GM12891 (cell line): ENCODE measurements at regions not wholly inside any gene's neighbourhood (a gene's known extent, or its start where the extent isn't known, plus 50 kb on each side); places are given as distances from the start of the nearest gene placed in this dataset.
"Not testable (repeated sequence)": the region's sequence is repeated elsewhere in the genome, so short reads cannot be mapped to it uniquely, and the experiment has no call there.

Experiments used
- DNase-seq: peaks from one replicate; pipeline ENCODE4 v3.0.0; 2011; ENCODE audit warnings: low spot score; ENCODE audit not compliant: insufficient read length
- FAIRE-seq: peaks from 2 replicates; lab custom pipeline; 2011; peaks lifted over from hg19 to GRCh38; lab: Jason Lieb, UNC
- PAX5 ChIP-seq: IDR thresholded peaks from 2 replicates; pipeline ENCODE4 v1.6.1; 2011; ENCODE audit warnings: low read length, moderate library complexity, mild to moderate bottlenecking; ENCODE audit not compliant: insufficient read depth, severe bottlenecking
- POLR2A ChIP-seq: IDR thresholded peaks from 2 replicates; pipeline ENCODE4 v1.6.1; 2011; ENCODE audit warnings: low read depth, low read length, control low read depth
- POLR2AphosphoS5 ChIP-seq: IDR thresholded peaks from 2 replicates; pipeline ENCODE4 v1.6.1; 2011; ENCODE audit warnings: low read depth, low read length, control low read depth
- POU2F2 ChIP-seq: IDR thresholded peaks from 2 replicates; pipeline ENCODE4 v1.6.1; 2011; ENCODE audit warnings: low read depth, mild to moderate bottlenecking, control low read depth, low read length, moderate library complexity
- SPI1 ChIP-seq: IDR thresholded peaks from 2 replicates; pipeline ENCODE4 v1.6.1; 2011; ENCODE audit warnings: low read depth, low read length, control low read depth
- TAF1 ChIP-seq: IDR thresholded peaks from 2 replicates; pipeline ENCODE4 v1.6.1; 2011; ENCODE audit warnings: low read depth, low read length, control low read depth

DNA sequence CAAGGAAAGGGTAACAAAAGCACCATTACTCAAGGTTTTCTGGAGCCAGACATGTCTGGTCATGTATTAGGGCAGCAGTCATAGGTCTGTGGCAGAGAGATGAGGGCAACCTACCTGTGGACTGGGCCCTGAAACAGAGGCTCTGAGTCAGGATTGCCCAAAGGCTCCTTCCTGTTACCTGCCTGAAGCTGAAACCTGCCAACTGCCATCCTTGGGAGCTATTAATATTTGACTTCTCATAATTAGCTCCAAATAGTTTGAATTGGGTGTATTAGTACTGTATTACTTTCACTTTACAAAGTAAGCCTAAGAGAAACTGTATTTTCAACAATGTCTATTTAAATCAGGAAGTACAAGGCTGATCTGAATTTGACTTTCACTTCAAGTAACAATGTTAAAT lies 72.0 kb upstream of the TBX18 start:
- TF ChIP-seq POLR2A (no peak), SPI1 (no peak), POU2F2 (no peak), PAX5 (no peak), TAF1 (no peak), POLR2AphosphoS5 (no peak)
- FAIRE-seq, result no peak

DNA sequence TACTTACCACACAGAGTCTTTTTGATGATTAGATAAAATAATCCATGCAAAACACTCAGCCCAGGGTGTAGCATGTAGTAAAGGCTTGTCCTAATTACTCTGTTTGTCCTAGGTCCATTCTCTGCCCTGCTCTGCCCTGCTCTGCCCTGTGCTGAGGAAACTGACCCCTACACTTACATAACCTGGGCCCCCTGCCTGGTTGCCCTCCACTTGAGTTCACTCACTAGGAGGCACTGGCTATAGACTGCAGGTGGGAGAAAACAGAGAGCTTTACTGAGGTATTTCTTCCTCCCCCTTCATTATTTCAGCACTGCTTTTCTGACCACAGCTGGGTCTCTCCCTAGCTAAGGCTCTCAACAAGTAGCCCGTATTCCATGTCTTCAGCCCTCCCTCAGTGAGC lies 70.9 kb upstream of the TBX18 start:
- TF ChIP-seq POU2F2 (no peak), POLR2A (no peak)
- DNase-seq (no peak), FAIRE-seq (no peak)

More for the DNA sequence above, 72.0 kb upstream of the TBX18 start:
- no peak for DNase-seq

DNA sequence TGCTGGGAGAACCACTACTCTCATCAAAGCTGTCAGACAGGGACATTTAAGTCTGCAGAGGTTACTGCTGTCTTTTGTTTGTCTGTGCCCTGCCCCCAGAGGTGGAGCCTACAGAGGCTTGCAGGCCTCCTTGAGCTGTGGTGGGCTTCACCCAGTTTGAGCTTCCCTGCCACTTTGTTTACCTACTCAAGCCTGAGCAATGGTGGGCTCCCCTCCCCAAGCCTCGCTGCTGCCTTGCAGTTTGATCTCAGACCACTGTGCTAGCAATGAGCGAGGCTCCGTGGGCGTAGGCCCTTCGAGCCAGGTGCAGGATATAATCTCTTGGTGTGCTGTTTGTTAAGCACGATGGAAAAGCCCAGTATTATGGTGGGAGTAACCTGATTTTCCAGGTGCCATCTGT lies 67.5 kb upstream of the TBX18 start:
- DNase-seq, FAIRE-seq: not testable (repeated sequence)

DNA sequence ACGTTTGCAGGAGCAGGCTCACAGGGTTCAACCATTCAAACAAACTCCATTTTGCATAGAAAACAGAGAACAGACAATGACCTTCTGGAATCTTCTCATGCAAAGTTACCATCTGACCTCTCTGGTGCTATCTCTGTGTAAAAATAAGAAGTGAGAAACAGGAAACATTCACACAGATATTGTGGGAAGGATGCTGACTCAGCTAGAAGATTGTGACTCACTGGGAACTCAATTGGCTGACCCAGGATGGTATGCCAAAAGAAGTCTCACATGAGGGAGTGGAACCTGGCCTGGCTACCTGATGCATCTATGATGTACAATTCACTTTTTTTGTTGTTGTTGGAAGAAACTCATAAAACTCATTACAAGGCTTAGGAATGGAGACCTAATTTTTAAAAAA lies 61.1 kb upstream of the TBX18 start:
- no peak for TF ChIP-seq POLR2A
- no peak for TF ChIP-seq SPI1
- TF ChIP-seq PAX5, result no peak
- no peak for TF ChIP-seq TAF1
- TF ChIP-seq POLR2AphosphoS5, result no peak
- no peak for TF ChIP-seq POU2F2
- FAIRE-seq (no peak), DNase-seq (no peak)

DNA sequence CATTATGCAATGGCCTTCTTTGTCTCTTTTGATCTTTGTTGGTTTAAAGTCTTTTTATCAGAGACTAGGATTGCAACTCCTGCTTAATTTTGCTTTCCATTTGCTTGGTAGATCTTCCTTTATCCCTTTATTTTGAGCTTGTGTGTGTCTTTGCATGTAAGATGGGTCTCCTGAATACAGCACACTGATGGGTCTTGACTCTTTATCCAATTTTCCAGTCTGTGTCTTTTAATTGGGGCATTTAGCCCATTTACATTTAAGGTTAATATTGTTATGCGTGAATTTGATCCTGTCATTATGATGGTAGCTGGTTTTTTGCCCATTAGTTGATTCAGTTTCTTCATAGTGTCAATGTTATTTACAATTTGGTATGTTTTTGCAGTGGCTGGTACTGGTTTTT lies 56.9 kb upstream of the TBX18 start:
- DNase-seq, FAIRE-seq: not testable (repeated sequence)

DNA sequence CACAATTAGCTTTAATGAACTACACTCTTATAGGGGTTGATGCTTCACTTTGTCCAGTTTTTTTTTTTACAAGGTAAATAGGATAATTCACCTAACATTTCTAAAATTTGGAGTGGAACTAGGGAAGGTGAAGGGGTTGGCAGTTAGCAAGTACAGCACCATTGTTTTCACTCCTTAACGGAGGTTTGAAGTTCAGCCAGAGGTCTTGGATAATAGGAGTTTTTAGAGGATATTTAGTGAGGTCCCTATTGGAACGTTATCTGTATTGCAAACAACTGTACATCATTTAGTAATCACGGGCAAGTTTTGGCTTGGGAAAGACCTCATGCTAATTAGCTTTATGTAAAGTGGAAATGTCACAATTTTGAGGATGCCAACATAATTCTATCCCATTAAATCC lies 52.3 kb upstream of the TBX18 start:
- DNase-seq (no peak), FAIRE-seq (no peak)
- TF ChIP-seq TAF1 (no peak), SPI1 (no peak), PAX5 (no peak), POU2F2 (no peak), POLR2A (no peak), POLR2AphosphoS5 (no peak)

DNA sequence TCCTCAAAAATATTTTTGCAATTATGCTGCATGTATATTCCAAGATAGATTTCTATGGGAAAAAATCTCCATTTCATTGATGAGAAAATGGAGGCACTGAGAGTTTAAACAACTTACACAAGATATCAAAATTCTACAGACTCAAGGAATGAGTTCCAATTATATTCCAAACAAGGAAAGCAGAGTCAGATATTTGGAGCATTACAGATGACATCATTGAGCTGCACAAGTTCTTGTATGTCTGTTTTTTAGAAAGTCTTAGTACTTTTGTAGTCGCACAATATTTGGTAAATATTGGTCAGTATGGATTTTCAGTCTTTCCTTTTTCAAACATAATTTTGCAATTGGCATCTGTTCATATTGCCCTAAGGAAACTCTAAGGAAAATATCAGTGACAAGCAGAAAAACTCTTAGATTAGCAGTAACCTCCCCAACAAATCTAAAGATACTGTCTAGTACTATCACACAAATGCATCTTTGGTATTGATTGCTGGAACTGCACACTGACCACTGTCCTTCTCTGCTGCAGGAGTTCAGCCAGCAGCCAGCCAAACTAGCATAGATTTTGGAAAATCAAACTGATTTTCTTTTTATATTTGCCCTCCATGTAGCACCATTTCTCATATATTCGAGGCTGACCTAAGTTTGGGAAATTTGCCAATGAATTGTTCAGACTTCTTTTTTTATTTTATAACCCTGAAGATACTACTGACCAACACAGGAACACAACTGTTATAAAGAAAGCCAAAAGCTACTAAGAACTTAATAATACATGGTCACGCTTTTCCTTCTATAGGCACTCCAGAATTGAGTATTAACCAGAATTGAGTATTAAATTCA lies 51.7 kb upstream of the TBX18 start:
- FAIRE-seq, result no peak
- no peak for DNase-seq
- no peak for TF ChIP-seq TAF1
